ENCODE measurements at regions not wholly inside any gene's neighbourhood (a gene's known extent, or its start where the extent isn't known, plus 50 kb on each side); places are given as distances from the start of the nearest gene placed in this dataset.

- Histone ChIP-seq H3K27me3 (replicated peaks; ENCODE audit: control insufficient read depth, insufficient read depth, low read length) (no peaks in the 10 kb centered on the region), H3K36me3 (ENCODE audit: control insufficient read depth, insufficient read depth, low read length) (no peaks in the 10 kb centered on the region), H3K4me3 (ENCODE audit: low read depth, low read length) (no peak overlapping the region), H3K9me3 (no peaks in the 10 kb centered on the region), H3K4me1 (no peaks in the 10 kb centered on the region)
- ChIA-PET POLR2A (no interaction called here), CTCF (no interaction called here)
- no peak for TF ChIP-seq CTCF (IDR thresholded peaks at IDR 0.05; ENCODE audit: insufficient read depth in 1 of 2, low read depth in 1 of 2, low read length in 1 of 2, severe bottlenecking in 1 of 2, unreplicated experiment in 1 of 2)
- no peaks in the 10 kb centered on the region for H3K36me3 Mint-ChIP-seq (ENCODE audit: insufficient read depth, unreplicated experiment)
- peaks cover 3% of the 10 kb centered on the region for H3K27me3 Mint-ChIP-seq (ENCODE audit: insufficient read depth, unreplicated experiment)
- H3K4me3 Mint-ChIP-seq (ENCODE audit: unreplicated experiment) = no peak overlapping the region
- H3K4me1 Mint-ChIP-seq (ENCODE audit: low read depth, unreplicated experiment) = no peaks in the 10 kb centered on the region
- DNase-seq = no peak
- intact Hi-C loops (cut with micrococcal nuclease; ENCODE audit: unreplicated experiment) = no loop called here
- BruUV-seq (replicated peaks) = no TSS peak
- H3K9me3 Mint-ChIP-seq (ENCODE audit: unreplicated experiment) = no peaks in the 10 kb centered on the region
- no peak overlapping the region for H3K27ac Mint-ChIP-seq (ENCODE audit: unreplicated experiment)
Observed at GRCh38 chr18:30556112-30556511, 486.4 kb downstream of the DSC3 start.

- H3K4me3 ChIP-seq (ENCODE audit: low read depth, low read length) = no peak overlapping the region
- H3K9me3 ChIP-seq = no peaks in the 10 kb centered on the region
- H3K4me3 Mint-ChIP-seq (ENCODE audit: unreplicated experiment) = no peak overlapping the region
- BruUV-seq (replicated peaks) = no TSS peak
- intact Hi-C loops (cut with micrococcal nuclease; ENCODE audit: unreplicated experiment) = no loop called here
- TF ChIP-seq CTCF (IDR thresholded peaks at IDR 0.05; ENCODE audit: insufficient read depth in 1 of 2, low read depth in 1 of 2, low read length in 1 of 2, severe bottlenecking in 1 of 2, unreplicated experiment in 1 of 2) = no peak
- H3K27ac Mint-ChIP-seq (ENCODE audit: unreplicated experiment) = no peak overlapping the region
- ChIA-PET CTCF (no interaction called here), POLR2A (no interaction called here)
- H3K36me3 Mint-ChIP-seq (ENCODE audit: insufficient read depth, unreplicated experiment) = no peaks in the 10 kb centered on the region
- no peaks in the 10 kb centered on the region for H3K27me3 Mint-ChIP-seq (ENCODE audit: insufficient read depth, unreplicated experiment)
- H3K27me3 ChIP-seq (replicated peaks; ENCODE audit: control insufficient read depth, insufficient read depth, low read length) = no peaks in the 10 kb centered on the region
- H3K4me1 ChIP-seq = no peaks in the 10 kb centered on the region
- H3K4me1 Mint-ChIP-seq (ENCODE audit: low read depth, unreplicated experiment) = no peaks in the 10 kb centered on the region
- H3K36me3 ChIP-seq (ENCODE audit: control insufficient read depth, insufficient read depth, low read length) = no peaks in the 10 kb centered on the region
- no peaks in the 10 kb centered on the region for H3K9me3 Mint-ChIP-seq (ENCODE audit: unreplicated experiment)
- no peak for DNase-seq
Observed at GRCh38 chr18:30545393-30545792, 497.1 kb downstream of the DSC3 start.

GRCh38 chr18:30544141-30544540 is 498.4 kb downstream of the DSC3 start:
- H3K4me3 Mint-ChIP-seq (ENCODE audit: unreplicated experiment) = no peak overlapping the region
- H3K27me3 Mint-ChIP-seq (ENCODE audit: insufficient read depth, unreplicated experiment) = no peaks in the 10 kb centered on the region
- H3K27ac Mint-ChIP-seq (ENCODE audit: unreplicated experiment) = no peak overlapping the region
- no TSS peak for BruUV-seq (replicated peaks)
- Histone ChIP-seq H3K27me3 (replicated peaks; ENCODE audit: control insufficient read depth, insufficient read depth, low read length) (no peaks in the 10 kb centered on the region), H3K4me1 (no peaks in the 10 kb centered on the region), H3K4me3 (ENCODE audit: low read depth, low read length) (no peak overlapping the region), H3K36me3 (ENCODE audit: control insufficient read depth, insufficient read depth, low read length) (no peaks in the 10 kb centered on the region), H3K9me3 (no peaks in the 10 kb centered on the region)
- H3K4me1 Mint-ChIP-seq (ENCODE audit: low read depth, unreplicated experiment) = no peaks in the 10 kb centered on the region
- ChIA-PET POLR2A (no interaction called here), CTCF (no interaction called here)
- DNase-seq = no peak
- TF ChIP-seq CTCF (IDR thresholded peaks at IDR 0.05; ENCODE audit: insufficient read depth in 1 of 2, low read depth in 1 of 2, low read length in 1 of 2, severe bottlenecking in 1 of 2, unreplicated experiment in 1 of 2) = no peak
- no peaks in the 10 kb centered on the region for H3K36me3 Mint-ChIP-seq (ENCODE audit: insufficient read depth, unreplicated experiment)
- intact Hi-C loops (cut with micrococcal nuclease; ENCODE audit: unreplicated experiment) = no loop called here
- H3K9me3 Mint-ChIP-seq (ENCODE audit: unreplicated experiment) = no peaks in the 10 kb centered on the region
